ENCODE measurements at regions not wholly inside any gene's neighbourhood (a gene's known extent, or its start where the extent isn't known, plus 50 kb on each side); places are given as distances from the start of the nearest gene placed in this dataset.

DNA sequence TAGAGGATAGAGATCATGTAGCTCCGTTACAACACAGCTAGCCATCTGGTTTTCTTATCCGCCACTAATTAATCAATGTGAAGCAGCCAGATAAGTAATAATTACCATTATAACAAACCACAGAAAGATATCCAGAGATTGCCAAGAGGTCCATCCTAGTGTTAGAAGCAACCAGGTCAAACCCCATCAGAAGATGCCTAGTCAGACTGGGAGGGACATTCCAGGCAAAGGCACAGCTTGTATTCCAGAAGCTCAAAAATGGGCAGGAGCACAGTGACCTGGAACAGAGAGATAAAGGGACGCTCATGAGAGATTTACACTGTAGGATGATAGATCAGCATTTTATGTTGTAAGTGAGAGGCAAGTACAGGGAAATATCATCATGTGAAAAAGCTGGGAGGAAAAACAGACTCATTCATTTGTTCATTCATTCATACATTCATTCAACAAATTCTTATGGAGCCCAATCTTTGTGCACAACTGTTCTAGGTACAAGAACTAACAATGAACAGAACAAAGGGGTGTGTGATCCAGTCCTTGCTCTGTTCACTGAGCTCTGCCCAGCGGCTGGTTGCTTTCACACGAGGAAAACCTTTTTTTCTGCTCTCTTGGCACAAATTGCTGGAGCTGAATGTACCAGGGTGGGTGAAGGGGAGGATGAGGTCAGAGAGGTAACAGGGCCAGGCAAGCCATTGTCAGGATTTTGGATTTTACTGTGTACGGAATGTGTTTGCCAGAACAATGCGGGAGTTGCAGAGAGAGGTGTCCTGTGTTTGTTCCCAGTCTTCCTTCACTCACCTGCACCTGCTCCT lies 240.8 kb upstream of the FGGY start:
- in situ Hi-C loops (cut with MboI; ENCODE audit: low pct_unique_long_range_greater_than_20kb, low sequenced_read_pairs) = no loop called here
- no peak for DNase-seq

DNA sequence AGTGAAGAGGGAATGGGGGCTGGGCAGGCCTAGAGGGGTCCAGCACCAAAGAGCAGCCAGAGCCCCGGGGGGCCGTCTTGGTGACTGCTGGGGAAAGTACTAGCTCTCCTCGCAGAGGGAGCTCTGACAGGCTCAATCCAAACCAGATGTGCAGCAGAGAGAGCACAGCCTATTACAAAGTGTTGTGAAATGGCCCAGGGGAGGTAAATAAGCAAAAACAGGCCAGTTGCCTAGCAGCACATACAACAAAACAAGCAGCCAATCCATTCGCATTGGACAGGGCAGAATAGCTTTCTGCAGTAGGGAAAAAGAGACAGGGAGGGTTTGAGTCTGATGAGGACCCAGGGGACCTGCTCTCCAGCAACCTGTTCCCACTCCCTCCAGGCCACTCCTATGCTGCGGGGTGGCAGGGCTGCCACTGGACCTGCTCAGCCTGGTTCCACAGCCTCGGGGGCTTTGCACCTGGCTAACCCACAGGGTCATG lies 239.6 kb upstream of the FGGY start:
- in situ Hi-C loops (cut with MboI; ENCODE audit: low pct_unique_long_range_greater_than_20kb, low sequenced_read_pairs) = no loop called here
- DNase-seq = no peak

DNA sequence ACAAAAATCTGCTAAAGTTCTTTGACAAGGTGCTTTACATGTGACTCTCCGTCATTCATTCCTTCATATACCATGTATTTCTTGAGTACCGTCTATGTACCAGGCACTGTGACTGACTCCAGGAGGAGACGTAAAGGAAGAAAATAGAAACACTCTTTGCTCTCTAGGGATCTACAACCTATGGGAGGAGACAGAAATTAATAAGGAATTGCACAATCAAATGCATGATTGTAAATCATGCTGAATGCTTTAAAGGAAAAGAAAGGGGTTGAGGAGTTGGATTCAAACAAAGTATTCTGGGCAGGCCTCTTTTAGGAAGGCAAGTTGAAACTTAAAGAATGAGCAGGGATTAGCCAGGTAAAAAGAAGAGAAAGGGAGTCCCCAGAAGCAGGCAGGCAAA lies 239.1 kb upstream of the FGGY start:
- DNase-seq = no peak
- in situ Hi-C loops (cut with MboI; ENCODE audit: low pct_unique_long_range_greater_than_20kb, low sequenced_read_pairs) = no loop called here

- in situ Hi-C loops (cut with MboI; ENCODE audit: low pct_unique_long_range_greater_than_20kb, low sequenced_read_pairs) = no loop called here
- no peak for DNase-seq
Observed at GRCh38 chr1:59058665-59059439, 238.0 kb upstream of the FGGY start.

DNA sequence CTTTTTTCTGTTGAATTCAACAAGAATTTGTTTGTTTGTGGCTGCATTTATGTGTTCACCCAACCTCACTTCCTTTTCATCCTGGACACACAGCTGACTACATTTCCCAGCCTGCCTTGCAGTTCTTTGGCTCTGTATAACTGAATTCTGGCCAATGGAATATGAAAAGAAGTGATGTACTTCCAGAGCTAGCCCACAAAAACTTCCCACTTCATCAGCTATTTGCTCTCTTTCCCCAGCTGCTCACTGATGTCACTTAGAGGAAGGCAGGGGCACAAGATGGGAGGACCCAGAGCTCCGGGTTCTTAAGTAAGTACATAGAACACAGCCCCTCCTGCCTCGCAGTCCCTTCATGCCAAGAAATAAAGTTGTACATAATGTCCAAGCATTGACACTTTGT lies 235.0 kb upstream of the FGGY start:
- DNase-seq = no peak
- in situ Hi-C loops (cut with MboI; ENCODE audit: low pct_unique_long_range_greater_than_20kb, low sequenced_read_pairs) = no loop called here

GRCh38 chr1:59062743-59063142 lies 234.2 kb upstream of the FGGY start:
- no peak for DNase-seq
- in situ Hi-C loops (cut with MboI; ENCODE audit: low pct_unique_long_range_greater_than_20kb, low sequenced_read_pairs) = no loop called here

DNA sequence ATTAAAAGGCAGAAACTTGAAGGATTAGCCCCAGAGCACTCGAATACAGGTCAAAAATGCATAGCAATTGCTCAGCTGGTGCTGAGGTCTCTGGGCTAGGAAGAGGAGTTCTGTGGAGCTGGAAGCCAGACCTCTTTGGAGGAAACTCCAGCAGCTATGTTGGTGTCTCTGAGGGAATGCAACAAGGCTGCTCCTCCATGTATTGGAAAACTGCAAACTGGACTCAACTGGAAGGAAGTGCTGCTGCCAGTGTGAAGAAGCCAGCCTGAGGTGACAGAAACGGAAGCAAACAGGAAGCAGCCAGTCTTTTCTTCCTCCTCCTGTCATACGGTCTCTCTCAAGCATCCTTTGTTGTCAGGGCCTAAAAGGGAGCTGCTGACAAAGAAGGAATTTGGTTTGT lies 233.4 kb upstream of the FGGY start:
- DNase-seq = no peak
- in situ Hi-C loops (cut with MboI; ENCODE audit: low pct_unique_long_range_greater_than_20kb, low sequenced_read_pairs) = no loop called here

- no peak for DNase-seq
Observed at GRCh38 chr1:59064592-59064991, 232.3 kb upstream of the FGGY start.

DNA sequence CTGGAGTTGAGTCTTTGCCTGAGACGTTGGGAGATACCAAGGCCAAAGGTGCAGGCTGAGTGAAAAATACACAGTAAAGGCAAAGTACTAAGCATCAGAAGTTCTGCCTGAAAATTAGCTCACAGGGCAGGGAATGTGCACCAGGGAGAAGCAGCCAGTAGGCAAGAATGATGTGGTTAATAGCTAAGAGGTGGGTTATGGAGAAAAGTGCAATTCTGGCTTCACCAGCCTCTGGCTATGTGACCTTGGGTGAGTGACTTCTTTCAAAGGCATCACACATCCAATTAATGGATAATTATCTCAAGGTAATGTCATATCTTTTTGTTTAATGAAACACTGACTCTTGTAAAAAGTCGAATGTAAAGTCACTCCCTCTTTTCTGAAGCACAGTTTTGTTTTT lies 230.7 kb upstream of the FGGY start:
- no peak for DNase-seq
- in situ Hi-C loops (cut with MboI; ENCODE audit: low pct_unique_long_range_greater_than_20kb, low sequenced_read_pairs) = no loop called here

More at GRCh38 chr1:59064592-59064991, 232.3 kb upstream of the FGGY start:
- in situ Hi-C loops (cut with MboI; ENCODE audit: low pct_unique_long_range_greater_than_20kb, low sequenced_read_pairs) = no loop called here

DNA sequence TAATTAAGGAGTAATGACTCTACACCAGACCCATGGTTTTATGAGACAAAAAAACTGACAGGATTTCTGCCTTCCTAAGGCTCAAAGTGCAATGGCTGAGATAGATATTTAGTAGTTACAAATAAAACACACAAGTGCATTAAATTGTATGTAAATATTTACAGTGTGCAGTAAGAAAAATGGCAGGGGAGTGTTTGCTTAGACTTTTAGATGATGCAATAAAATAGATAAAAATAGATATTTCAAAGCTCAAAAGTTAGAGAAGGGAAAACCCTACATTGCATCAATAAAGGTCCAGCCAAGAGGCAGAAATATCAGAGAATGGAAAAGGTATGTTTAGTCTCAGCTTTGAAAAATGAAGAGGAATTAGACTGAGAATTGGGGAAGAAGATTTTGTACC lies 226.3 kb upstream of the FGGY start:
- in situ Hi-C loops (cut with MboI; ENCODE audit: low pct_unique_long_range_greater_than_20kb, low sequenced_read_pairs) = no loop called here
- no peak for DNase-seq

DNA sequence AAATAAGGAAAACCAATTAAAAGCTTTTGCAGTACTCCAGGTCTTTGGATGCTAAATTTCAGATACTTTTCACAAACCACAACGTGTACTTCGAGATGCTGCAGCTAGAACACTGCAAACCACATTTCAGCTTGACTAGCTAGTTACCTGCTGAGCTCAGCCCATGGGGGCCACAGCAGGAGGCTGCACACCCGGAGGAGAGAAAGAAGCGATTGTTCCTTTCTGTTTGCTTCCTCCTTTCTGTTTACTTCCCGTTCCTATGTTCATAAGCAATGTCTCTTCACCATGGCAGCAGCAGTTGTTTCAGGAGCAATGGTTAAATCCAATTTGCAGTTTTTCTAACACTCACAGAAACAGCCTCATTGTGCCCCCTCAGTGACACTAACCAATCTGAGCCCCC lies 225.6 kb upstream of the FGGY start:
- in situ Hi-C loops (cut with MboI; ENCODE audit: low pct_unique_long_range_greater_than_20kb, low sequenced_read_pairs) = no loop called here
- peak; percentile 86 for DNase-seq

GRCh38 chr1:59071876-59072582 lies 224.9 kb upstream of the FGGY start:
- DNase-seq = peak; percentile 53
- in situ Hi-C loops (cut with MboI; ENCODE audit: low pct_unique_long_range_greater_than_20kb, low sequenced_read_pairs) = no loop called here

GRCh38 chr1:59072583-59072947 lies 224.3 kb upstream of the FGGY start:
- in situ Hi-C loops (cut with MboI; ENCODE audit: low pct_unique_long_range_greater_than_20kb, low sequenced_read_pairs) = no loop called here
- peak; percentile 43 for DNase-seq

DNA sequence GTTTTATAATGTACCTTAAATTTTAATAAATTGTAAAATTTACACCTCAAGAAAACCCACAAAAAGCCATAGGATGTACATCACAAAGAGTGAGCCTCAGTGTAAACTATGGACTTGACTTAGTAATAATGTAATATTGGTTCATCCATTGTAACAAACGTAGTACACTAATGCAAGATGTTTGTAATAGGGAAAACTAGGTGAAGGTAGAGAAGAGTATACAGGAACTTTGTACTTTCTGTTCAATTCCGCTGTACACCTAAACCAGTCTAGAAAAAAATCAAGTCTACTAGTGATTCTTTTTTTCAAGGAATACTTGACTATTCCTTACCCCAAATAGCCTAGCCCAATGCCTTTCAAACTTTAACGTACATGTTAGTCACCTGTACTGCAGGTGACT lies 222.3 kb upstream of the FGGY start:
- no peak for DNase-seq
- in situ Hi-C loops (cut with MboI; ENCODE audit: low pct_unique_long_range_greater_than_20kb, low sequenced_read_pairs) = no loop called here

DNA sequence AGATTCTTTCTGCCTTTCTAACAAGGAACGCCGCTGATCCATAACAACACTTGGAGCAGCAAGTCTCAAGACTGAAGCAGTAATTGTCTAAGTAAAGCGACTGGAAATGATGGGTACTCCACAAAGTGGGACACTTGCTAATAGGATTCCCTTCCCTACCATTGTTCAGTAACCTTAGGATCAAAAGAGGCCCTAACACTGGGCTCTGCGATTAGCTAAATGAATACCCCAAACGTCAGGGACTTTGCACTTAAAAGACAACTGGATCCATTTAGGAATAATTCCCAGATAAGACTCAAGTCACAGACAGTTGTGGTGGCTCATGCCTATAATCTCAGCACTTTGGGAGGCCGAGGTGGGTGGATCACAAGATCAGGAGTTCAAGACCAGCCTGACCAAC lies 221.9 kb upstream of the FGGY start:
- no peak for DNase-seq
- in situ Hi-C loops (cut with MboI; ENCODE audit: low pct_unique_long_range_greater_than_20kb, low sequenced_read_pairs) = no loop called here

- no peak for DNase-seq
- in situ Hi-C loops (cut with MboI; ENCODE audit: low pct_unique_long_range_greater_than_20kb, low sequenced_read_pairs) = no loop called here
Observed at GRCh38 chr1:59076612-59077011, 220.3 kb upstream of the FGGY start.

- in situ Hi-C loops (cut with MboI; ENCODE audit: low pct_unique_long_range_greater_than_20kb, low sequenced_read_pairs) = no loop called here
Observed at GRCh38 chr1:59077466-59078069, 219.3 kb upstream of the FGGY start.

DNA sequence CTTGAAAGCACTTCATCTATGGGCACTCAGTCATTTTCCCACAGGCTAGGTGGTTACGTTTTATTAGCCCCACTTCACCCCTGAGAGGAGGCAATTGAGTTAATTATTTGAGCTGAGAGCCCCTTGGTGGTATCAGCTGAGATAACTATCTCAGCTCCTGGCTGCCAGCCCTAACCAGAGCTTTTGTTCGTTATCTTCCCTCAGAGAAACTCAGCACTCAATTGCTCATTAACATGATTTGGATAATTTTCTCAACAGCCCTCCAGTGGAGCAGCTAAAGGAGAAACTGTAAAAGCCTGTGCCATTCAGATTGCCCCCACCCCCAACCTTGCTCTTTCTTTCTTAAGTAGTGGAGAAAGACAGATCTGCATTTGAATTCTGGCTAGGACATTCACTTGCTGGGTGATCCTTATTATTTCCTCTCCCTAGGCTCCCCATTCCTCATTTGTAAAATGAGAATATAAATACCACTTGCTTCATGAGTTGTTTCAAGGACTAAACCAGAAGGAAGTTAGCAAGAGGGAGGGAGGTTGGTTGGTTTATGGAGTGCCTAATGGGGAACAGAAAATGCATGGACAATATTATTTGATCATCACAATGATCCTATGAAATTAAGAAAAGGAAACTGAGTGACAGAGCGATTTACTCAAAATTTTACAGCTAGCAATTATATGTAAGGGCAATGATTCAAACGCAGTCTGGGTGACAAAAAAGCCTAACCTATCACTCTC lies 218.7 kb upstream of the FGGY start:
- in situ Hi-C loops (cut with MboI; ENCODE audit: low pct_unique_long_range_greater_than_20kb, low sequenced_read_pairs) = no loop called here
- DNase-seq = peak; percentile 19

More at GRCh38 chr1:59077466-59078069, 219.3 kb upstream of the FGGY start:
- no peak for DNase-seq

DNA sequence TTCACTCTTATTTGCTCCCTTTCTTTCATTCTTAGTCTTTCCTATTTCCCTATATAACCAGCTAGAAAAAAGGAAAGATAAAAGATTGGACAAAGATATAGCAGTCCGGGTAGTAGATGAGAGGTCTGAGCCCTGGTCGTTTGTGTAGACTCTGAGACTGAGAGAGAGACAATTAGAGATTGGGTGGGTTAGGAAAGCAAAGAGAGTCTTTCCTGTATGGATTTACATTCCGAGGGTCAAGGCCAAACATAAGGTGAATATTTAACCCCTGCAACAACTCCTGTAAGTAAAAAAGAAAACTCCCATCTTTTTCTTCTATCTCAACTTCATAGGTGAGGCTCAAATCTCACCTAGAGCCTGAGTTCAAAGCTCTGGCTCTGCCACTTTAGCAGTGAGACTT lies 218.0 kb upstream of the FGGY start:
- in situ Hi-C loops (cut with MboI; ENCODE audit: low pct_unique_long_range_greater_than_20kb, low sequenced_read_pairs) = no loop called here
- no peak for DNase-seq
